ENCODE measurements at regions not wholly inside any gene's neighbourhood (a gene's known extent, or its start where the extent isn't known, plus 50 kb on each side); places are given as distances from the start of the nearest gene placed in this dataset.

GRCh38 chr11:50278756-50279155, 246.1 kb downstream of the OR4C45 start:
- TF ChIP-seq CTCF (IDR thresholded peaks at IDR 0.05) (no peak), POLR2A (IDR thresholded peaks at IDR 0.05) (no peak)
